ENCODE measurements at regions not wholly inside any gene's neighbourhood (a gene's known extent, or its start where the extent isn't known, plus 50 kb on each side); places are given as distances from the start of the nearest gene placed in this dataset.

DNA sequence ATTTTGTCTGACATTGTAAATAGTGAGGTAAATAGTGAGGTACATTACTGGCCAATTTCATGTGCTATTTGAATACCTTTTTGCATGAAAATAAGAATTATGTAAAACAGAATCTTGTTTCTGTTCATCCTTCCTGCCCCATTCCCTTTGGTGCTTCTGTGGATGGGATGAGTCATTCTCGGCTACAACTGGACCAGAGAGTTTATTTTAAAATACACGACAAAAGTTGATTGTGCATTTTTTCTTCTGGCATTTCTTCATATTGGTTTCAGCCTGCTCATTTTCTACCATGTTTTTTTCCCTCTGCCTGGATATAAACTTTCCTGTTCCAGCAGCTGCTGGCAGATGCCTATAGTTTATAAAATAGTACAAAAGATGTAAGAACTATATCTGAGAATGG, 107.5 kb downstream of the CYSLTR2 start:
- TF ChIP-seq, protein P1, sequence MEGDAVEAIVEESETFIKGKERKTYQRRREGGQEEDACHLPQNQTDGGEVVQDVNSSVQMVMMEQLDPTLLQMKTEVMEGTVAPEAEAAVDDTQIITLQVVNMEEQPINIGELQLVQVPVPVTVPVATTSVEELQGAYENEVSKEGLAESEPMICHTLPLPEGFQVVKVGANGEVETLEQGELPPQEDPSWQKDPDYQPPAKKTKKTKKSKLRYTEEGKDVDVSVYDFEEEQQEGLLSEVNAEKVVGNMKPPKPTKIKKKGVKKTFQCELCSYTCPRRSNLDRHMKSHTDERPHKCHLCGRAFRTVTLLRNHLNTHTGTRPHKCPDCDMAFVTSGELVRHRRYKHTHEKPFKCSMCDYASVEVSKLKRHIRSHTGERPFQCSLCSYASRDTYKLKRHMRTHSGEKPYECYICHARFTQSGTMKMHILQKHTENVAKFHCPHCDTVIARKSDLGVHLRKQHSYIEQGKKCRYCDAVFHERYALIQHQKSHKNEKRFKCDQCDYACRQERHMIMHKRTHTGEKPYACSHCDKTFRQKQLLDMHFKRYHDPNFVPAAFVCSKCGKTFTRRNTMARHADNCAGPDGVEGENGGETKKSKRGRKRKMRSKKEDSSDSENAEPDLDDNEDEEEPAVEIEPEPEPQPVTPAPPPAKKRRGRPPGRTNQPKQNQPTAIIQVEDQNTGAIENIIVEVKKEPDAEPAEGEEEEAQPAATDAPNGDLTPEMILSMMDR (IDR thresholded peaks at IDR 0.05): no peak
- no peak overlapping the region for H3K4me3 ChIP-seq
- H3K36me3 ChIP-seq: no peaks in the 10 kb centered on the region
- H3K27ac ChIP-seq: no peak overlapping the region
- no peak for DNase-seq (ENCODE audit: low spot score in 2 of 2)
- peaks cover 5 to 14% of the 10 kb centered on the region in 2 donors for H3K9me3 ChIP-seq
- intact Hi-C loops (cut with DNase I): no loop called here
- no peaks in the 10 kb centered on the region for H3K4me1 ChIP-seq
- no peaks in the 10 kb centered on the region for H3K27me3 ChIP-seq

DNA sequence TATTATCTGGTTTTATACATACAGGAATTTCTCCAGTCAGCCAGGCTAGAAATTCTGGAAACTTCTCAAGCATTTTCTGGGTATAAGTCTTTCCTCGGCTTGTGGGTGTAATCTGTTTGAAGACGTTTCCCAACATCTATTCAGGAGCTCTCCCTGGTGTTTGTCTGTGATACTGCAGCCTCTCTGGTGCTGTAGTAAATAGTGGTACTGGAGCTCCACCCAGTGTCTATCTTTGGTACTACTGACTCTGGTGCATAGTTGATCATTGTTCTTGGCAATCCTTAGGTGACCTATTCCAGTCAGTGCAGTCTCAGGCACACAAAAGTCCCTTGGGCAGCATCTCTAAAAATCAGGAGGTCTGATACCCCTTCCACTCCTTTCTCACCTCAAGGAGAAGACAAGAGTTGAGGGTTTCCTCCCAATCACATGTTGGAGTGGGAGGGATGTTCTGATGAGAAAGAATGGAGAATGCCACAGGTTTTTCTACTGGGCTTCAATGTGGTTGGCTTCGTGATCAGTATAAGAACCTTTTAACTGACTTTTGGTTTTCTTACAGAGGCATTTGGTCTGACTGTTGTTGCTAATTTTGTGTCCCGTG, 115.5 kb downstream of the CYSLTR2 start:
- H3K27me3 ChIP-seq: no peaks in the 10 kb centered on the region
- TF ChIP-seq, protein P1 (IDR thresholded peaks at IDR 0.05): peak; percentile 91 to 99 (median 92)
- no peaks in the 10 kb centered on the region for H3K36me3 ChIP-seq
- H3K27ac ChIP-seq: no peak overlapping the region
- peak in 1 of 2 donors; percentile 92 for DNase-seq (ENCODE audit: low spot score in 2 of 2)
- intact Hi-C loops (cut with DNase I): loop anchor here (2.0 to 5.0 kb wide), 2 partner anchors 172 to 434 kb away; no protein-coding TSS in a partner anchor
- no peak overlapping the region for H3K4me3 ChIP-seq
- peaks cover 5 to 21% of the 10 kb centered on the region in 2 donors for H3K9me3 ChIP-seq
- H3K4me1 ChIP-seq: no peaks in the 10 kb centered on the region

DNA sequence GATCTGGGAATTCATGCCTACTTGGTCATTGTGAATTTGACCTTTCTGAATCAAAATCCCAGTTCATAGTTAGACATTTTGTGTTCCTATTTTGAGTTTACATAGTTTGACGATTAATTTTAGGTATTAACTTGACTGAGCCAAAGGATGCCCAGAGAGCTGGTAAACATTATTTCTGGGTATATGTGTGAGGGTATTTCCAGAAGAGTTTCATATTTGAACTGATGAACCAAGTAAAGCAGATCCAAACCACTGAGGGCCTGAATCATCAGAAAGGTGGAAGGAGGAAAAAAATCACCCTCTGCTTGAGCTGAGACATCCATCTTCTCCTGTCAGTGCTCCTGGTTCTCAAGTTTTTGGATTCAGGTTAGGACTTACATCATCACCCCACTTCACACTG, 116.6 kb downstream of the CYSLTR2 start:
- DNase-seq (ENCODE audit: low spot score in 2 of 2): no peak
- H3K4me1 ChIP-seq: no peaks in the 10 kb centered on the region
- intact Hi-C loops (cut with DNase I): no loop called here
- no peak overlapping the region for H3K27ac ChIP-seq
- no peaks in the 10 kb centered on the region for H3K36me3 ChIP-seq
- H3K27me3 ChIP-seq: no peaks in the 10 kb centered on the region
- H3K9me3 ChIP-seq: peaks cover 0 to 11% of the 10 kb centered on the region in 2 donors
- TF ChIP-seq, protein P1 (IDR thresholded peaks at IDR 0.05): no peak
- no peak overlapping the region for H3K4me3 ChIP-seq

DNA sequence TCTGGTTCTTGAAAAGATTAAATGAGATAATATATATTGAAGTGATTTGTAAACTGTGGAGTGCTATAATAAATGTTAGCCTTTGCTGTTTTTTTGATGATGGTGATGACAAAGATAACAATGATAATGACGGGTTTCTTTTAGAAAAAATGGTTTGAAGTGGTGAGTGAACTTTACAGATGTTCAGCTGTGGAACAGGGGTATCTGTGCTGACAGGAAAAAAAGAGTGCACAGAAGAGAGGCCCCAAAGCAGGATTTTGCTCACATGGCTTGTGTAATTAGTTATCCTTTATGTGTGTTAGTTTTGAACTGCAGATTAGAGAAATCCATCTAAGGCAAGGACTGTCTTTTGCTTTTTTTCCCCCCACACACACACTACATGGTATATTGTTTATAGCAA, 119.2 kb downstream of the CYSLTR2 start:
- H3K27me3 ChIP-seq: no peaks in the 10 kb centered on the region
- H3K4me1 ChIP-seq: no peaks in the 10 kb centered on the region
- TF ChIP-seq, protein P1 (IDR thresholded peaks at IDR 0.05): no peak
- H3K27ac ChIP-seq: no peak overlapping the region
- H3K36me3 ChIP-seq: no peaks in the 10 kb centered on the region
- no peak overlapping the region for H3K4me3 ChIP-seq
- peaks cover 0 to 7% of the 10 kb centered on the region in 2 donors for H3K9me3 ChIP-seq
- intact Hi-C loops (cut with DNase I): no loop called here
- no peak for DNase-seq (ENCODE audit: low spot score in 2 of 2)

DNA sequence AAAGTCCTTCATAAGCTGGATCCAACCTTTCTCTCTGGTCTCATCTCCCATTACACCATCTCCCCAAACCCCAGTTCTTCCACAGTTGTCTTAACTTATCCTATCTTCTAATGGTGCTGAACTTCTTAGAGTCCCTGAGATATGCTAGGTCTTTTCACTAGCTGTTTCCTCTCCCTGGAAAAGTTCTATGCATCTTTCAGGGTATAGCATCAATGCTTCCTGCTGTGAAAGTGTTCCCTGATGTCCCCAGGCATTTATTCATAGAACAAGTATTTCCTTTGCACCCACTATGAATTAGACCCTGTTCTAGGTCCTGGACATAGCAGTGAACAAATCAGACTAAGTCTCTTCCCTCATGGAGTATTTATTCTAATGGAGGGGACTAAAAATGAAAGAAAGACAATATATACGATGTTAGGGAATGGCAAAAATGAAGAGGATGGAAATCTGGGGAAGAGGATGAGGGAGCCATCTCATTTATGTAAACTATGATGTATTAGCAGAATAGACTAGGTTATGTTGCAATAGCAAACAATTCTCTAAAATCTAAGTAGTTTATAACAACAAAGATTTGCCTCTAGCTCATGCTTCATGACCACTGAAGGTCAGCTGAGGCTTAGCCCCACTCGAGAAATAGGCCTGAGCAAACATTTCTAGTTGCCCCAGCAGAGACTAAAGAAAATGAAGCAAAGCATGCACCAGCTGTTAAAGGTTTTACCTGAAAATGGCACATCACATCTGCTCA, 120.0 kb downstream of the CYSLTR2 start:
- no peak for DNase-seq (ENCODE audit: low spot score in 2 of 2)
- intact Hi-C loops (cut with DNase I): no loop called here

More for the DNA sequence above, 120.0 kb downstream of the CYSLTR2 start:
- Histone ChIP-seq H3K4me3 (no peak overlapping the region), H3K4me1 (no peaks in the 10 kb centered on the region), H3K9me3 (peaks cover 0 to 1% of the 10 kb centered on the region in 2 donors), H3K27me3 (no peaks in the 10 kb centered on the region), H3K27ac (no peak overlapping the region), H3K36me3 (no peaks in the 10 kb centered on the region)
- TF ChIP-seq, protein P1 (IDR thresholded peaks at IDR 0.05): no peak

Measured in ascending aorta (tissue), 2 donors.